Choroid plexus epithelial cell (primary cell): ENCODE measurements at regions not wholly inside any gene's neighbourhood (a gene's known extent, or its start where the extent isn't known, plus 50 kb on each side); places are given as distances from the start of the nearest gene placed in this dataset.

Experiments used
- DNase-seq: peaks from one replicate; pipeline ENCODE4 v3.0.0-alpha.2; 2010; ENCODE audit warnings: low read depth
- H3K4me3 ChIP-seq: 2 replicates; pipeline ENCODE4 v1.5.1; 2011; ENCODE audit warnings: low read depth, mild to moderate bottlenecking, control low read depth, low read length, moderate library complexity
- CTCF ChIP-seq: conservative IDR thresholded peaks from 2 replicates; pipeline ENCODE4 v1.5.1; 2011; ENCODE audit warnings: low read depth, mild to moderate bottlenecking, control low read depth, inconsistent platforms, low read length, moderate library complexity

- TF ChIP-seq CTCF = no peak
- no peak for DNase-seq
- no peak overlapping the region for H3K4me3 ChIP-seq
Measured at GRCh38 chr12:111310076-111310870, 58.6 kb downstream of the PHETA1 start.

GRCh38 chr12:111309584-111309983 lies 59.3 kb downstream of the PHETA1 start:
- DNase-seq = no peak
- no peak for TF ChIP-seq CTCF
- no peak overlapping the region for H3K4me3 ChIP-seq

- H3K4me3 ChIP-seq = no peak overlapping the region
- no peak for TF ChIP-seq CTCF
- DNase-seq = no peak
Measured at GRCh38 chr12:111308473-111308872, 60.4 kb downstream of the PHETA1 start.

- TF ChIP-seq CTCF = peak; percentile 83
- no peak overlapping the region for H3K4me3 ChIP-seq
- peak; percentile 13 for DNase-seq
Measured at GRCh38 chr12:111304642-111305071, 64.2 kb downstream of the PHETA1 start.

- no peak for DNase-seq
- no peak overlapping the region for H3K4me3 ChIP-seq
- no peak for TF ChIP-seq CTCF
Measured at GRCh38 chr12:111303531-111303930, 65.4 kb downstream of the PHETA1 start.

GRCh38 chr12:111298582-111299436 lies 70.1 kb downstream of the PHETA1 start:
- H3K4me3 ChIP-seq = no peak overlapping the region
- peak; percentile 71 for DNase-seq
- peak; percentile 99 for TF ChIP-seq CTCF
